CD8-positive, alpha-beta memory T cell (primary cell): ENCODE measurements at regions not wholly inside any gene's neighbourhood (a gene's known extent, or its start where the extent isn't known, plus 50 kb on each side); places are given as distances from the start of the nearest gene placed in this dataset.
"Not testable (repeated sequence)": the region's sequence is repeated elsewhere in the genome, so short reads cannot be mapped to it uniquely, and the experiment has no call there.

Experiments
- CTCF ChIA-PET: fragments of 350-600 bp; sonication (Branson Sonifier 250); formaldehyde crosslinking; loops from one replicate; lab custom pipeline; 2021; ENCODE audit warnings: antibody characterized with exemption; lab: Charles Lee
- POLR2A ChIA-PET: fragments of 350-600 bp; sonication (Branson Sonifier 250); formaldehyde crosslinking; loops from one replicate; lab custom pipeline; 2021; ENCODE audit warnings: antibody characterized with exemption; lab: Charles Lee
- DNase-seq, 5 donors: peaks; one replicate each; pipeline versions ENCODE4 v3.0.0 to v3.0.0-alpha.2; 2020 to 2022; ENCODE audit warnings: mixed read lengths in 1 of 5
- H3K27ac ChIP-seq: one replicate; pipeline ENCODE4 v1.7.0; 2013; ENCODE audit warnings: low read depth, mild to moderate bottlenecking, low read length, moderate library complexity
- H3K27me3 ChIP-seq: 2 replicates; pipeline ENCODE4 v1.7.0; 2013; ENCODE audit warnings: low read length, mild to moderate bottlenecking; ENCODE audit not compliant: insufficient read depth, poor library complexity, severe bottlenecking
- H3K36me3 ChIP-seq: 2 replicates; pipeline ENCODE4 v1.7.0; 2013; ENCODE audit warnings: mild to moderate bottlenecking, low read length, moderate library complexity; ENCODE audit not compliant: insufficient read depth
- H3K4me1 ChIP-seq: 2 replicates; pipeline ENCODE4 v1.7.0; 2013; ENCODE audit warnings: mild to moderate bottlenecking, low read length, moderate library complexity; ENCODE audit not compliant: insufficient read depth
- H3K4me3 ChIP-seq: 2 replicates; pipeline ENCODE4 v1.7.0; 2013; ENCODE audit warnings: mild to moderate bottlenecking, low read length
- H3K9me3 ChIP-seq: 2 replicates; pipeline ENCODE4 v1.7.0; 2013; ENCODE audit warnings: mild to moderate bottlenecking, low read length
- H3K27ac Mint-ChIP-seq, 8 donors: one replicate each; pipeline ENCODE4 v1.8.0; 2020 to 2021; ENCODE audit warnings: mixed read lengths in 8 of 8, mild to moderate bottlenecking in 6 of 8, inconsistent platforms in 3 of 8, moderate library complexity in 3 of 8
- H3K27me3 Mint-ChIP-seq, 2 donors: one replicate each; pipeline ENCODE4 v1.8.0; 2020 to 2021; ENCODE audit warnings: mixed read lengths in 2 of 2, mild to moderate bottlenecking in 1 of 2, moderate library complexity in 1 of 2
- H3K36me3 Mint-ChIP-seq, 3 donors: one replicate each; pipeline ENCODE4 v1.8.0; 2020 to 2021; ENCODE audit warnings: mixed read lengths in 3 of 3, inconsistent platforms in 1 of 3, mild to moderate bottlenecking in 1 of 3
- H3K4me1 Mint-ChIP-seq, 3 donors: one replicate each; pipeline ENCODE4 v1.8.0; 2020 to 2021; ENCODE audit warnings: mixed read lengths in 3 of 3, inconsistent platforms in 1 of 3, mild to moderate bottlenecking in 1 of 3
- H3K4me3 Mint-ChIP-seq, 7 donors: one replicate each; pipeline ENCODE4 v1.8.0; 2020 to 2021; ENCODE audit warnings: mixed read lengths in 7 of 7, mild to moderate bottlenecking in 6 of 7, moderate library complexity in 4 of 7, inconsistent platforms in 2 of 7
- H3K9me3 Mint-ChIP-seq, 5 donors: one replicate each; pipeline ENCODE4 v1.8.0; 2020 to 2022; ENCODE audit warnings: mixed read lengths in 5 of 5, mild to moderate bottlenecking in 3 of 5, moderate library complexity in 2 of 5, inconsistent platforms in 1 of 5

GRCh38 chr6:4259391-4259790, 124.0 kb upstream of the ECI2 start:
- CTCF ChIA-PET: no interaction called here
- Histone ChIP-seq H3K27ac (no peak overlapping the region), H3K36me3 (no peaks in the 10 kb centered on the region), H3K4me1 (no peaks in the 10 kb centered on the region), H3K4me3 (no peak overlapping the region), H3K9me3 (no peaks in the 10 kb centered on the region), H3K27me3 (no peaks in the 10 kb centered on the region)
- Mint-ChIP-seq H3K36me3 (no peaks in the 10 kb centered on the region), H3K27ac (no peak overlapping the region), H3K4me3 (no peak overlapping the region), H3K27me3 (peaks cover 3 to 8% of the 10 kb centered on the region in 2 donors), H3K4me1 (no peaks in the 10 kb centered on the region), H3K9me3 (no peaks in the 10 kb centered on the region)
- no peak for DNase-seq
- POLR2A ChIA-PET: no interaction called here

- H3K27me3 Mint-ChIP-seq: peaks cover 3 to 12% of the 10 kb centered on the region in 2 donors
Observed at GRCh38 chr6:4258733-4259132, 123.4 kb upstream of the ECI2 start.

GRCh38 chr6:4256969-4257368, 121.6 kb upstream of the ECI2 start:
- no peak for DNase-seq
- no peak overlapping the region for H3K4me3 Mint-ChIP-seq
- Histone ChIP-seq H3K27ac (no peak overlapping the region), H3K4me3 (no peak overlapping the region), H3K27me3 (no peaks in the 10 kb centered on the region), H3K4me1 (no peaks in the 10 kb centered on the region), H3K9me3 (no peaks in the 10 kb centered on the region), H3K36me3 (no peaks in the 10 kb centered on the region)
- CTCF ChIA-PET: no interaction called here
- no peaks in the 10 kb centered on the region for H3K36me3 Mint-ChIP-seq
- POLR2A ChIA-PET: no interaction called here
- H3K27ac Mint-ChIP-seq: no peak overlapping the region
- H3K9me3 Mint-ChIP-seq: peaks cover 0 to 1% (median 0%) of the 10 kb centered on the region in 5 donors
- H3K27me3 Mint-ChIP-seq: peaks cover 3 to 13% of the 10 kb centered on the region in 2 donors
- H3K4me1 Mint-ChIP-seq: no peaks in the 10 kb centered on the region

More at GRCh38 chr6:4258733-4259132, 123.4 kb upstream of the ECI2 start:
- Mint-ChIP-seq H3K9me3 (no peaks in the 10 kb centered on the region), H3K36me3 (no peaks in the 10 kb centered on the region), H3K4me1 (no peaks in the 10 kb centered on the region), H3K27ac (no peak overlapping the region), H3K4me3 (no peak overlapping the region)
- Histone ChIP-seq H3K4me1 (no peaks in the 10 kb centered on the region), H3K36me3 (no peaks in the 10 kb centered on the region), H3K27me3 (no peaks in the 10 kb centered on the region), H3K9me3 (no peaks in the 10 kb centered on the region), H3K4me3 (no peak overlapping the region), H3K27ac (no peak overlapping the region)
- ChIA-PET CTCF (no interaction called here), POLR2A (no interaction called here)
- no peak for DNase-seq

- no peaks in the 10 kb centered on the region for H3K4me1 ChIP-seq
- Mint-ChIP-seq H3K27me3 (peaks cover 12 to 30% of the 10 kb centered on the region in 2 donors), H3K27ac (no peak overlapping the region), H3K9me3 (peaks cover 0 to 1% (median 0%) of the 10 kb centered on the region in 5 donors), H3K36me3 (no peaks in the 10 kb centered on the region), H3K4me1 (no peaks in the 10 kb centered on the region), H3K4me3 (no peak overlapping the region)
- H3K36me3 ChIP-seq: no peaks in the 10 kb centered on the region
- H3K27me3 ChIP-seq: no peaks in the 10 kb centered on the region
- no peak overlapping the region for H3K4me3 ChIP-seq
- H3K9me3 ChIP-seq: peaks cover 3% of the 10 kb centered on the region
- DNase-seq: no peak
- no peak overlapping the region for H3K27ac ChIP-seq
- ChIA-PET POLR2A (no interaction called here), CTCF (no interaction called here)
Observed at GRCh38 chr6:4253604-4254231, 118.3 kb upstream of the ECI2 start.

- POLR2A ChIA-PET, H3K9me3 Mint-ChIP-seq, DNase-seq, H3K9me3 ChIP-seq, H3K4me3 Mint-ChIP-seq, H3K27ac ChIP-seq, H3K4me1 ChIP-seq, H3K4me1 Mint-ChIP-seq, H3K36me3 ChIP-seq, H3K27ac Mint-ChIP-seq, CTCF ChIA-PET, H3K36me3 Mint-ChIP-seq, H3K4me3 ChIP-seq, H3K27me3 ChIP-seq: not testable (repeated sequence)
- H3K27me3 Mint-ChIP-seq: peaks cover 16 to 35% of the 10 kb centered on the region in 2 donors
Observed at GRCh38 chr6:4252445-4252844, 117.1 kb upstream of the ECI2 start.

GRCh38 chr6:4250645-4251044, 115.3 kb upstream of the ECI2 start:
- Histone ChIP-seq H3K27me3 (no peaks in the 10 kb centered on the region), H3K4me1 (no peaks in the 10 kb centered on the region), H3K36me3 (no peaks in the 10 kb centered on the region), H3K4me3 (no peak overlapping the region), H3K9me3 (peaks cover 3% of the 10 kb centered on the region), H3K27ac (no peak overlapping the region)
- Mint-ChIP-seq H3K9me3 (peaks cover 0 to 10% (median 5%) of the 10 kb centered on the region in 5 donors), H3K27ac (no peak overlapping the region), H3K4me1 (no peaks in the 10 kb centered on the region), H3K27me3 (peaks cover 13 to 35% of the 10 kb centered on the region in 2 donors), H3K36me3 (peaks cover 0 to 5% (median 0%) of the 10 kb centered on the region in 3 donors), H3K4me3 (no peak overlapping the region)
- ChIA-PET POLR2A (no interaction called here), CTCF (no interaction called here)
- no peak for DNase-seq

GRCh38 chr6:4243832-4244231, 108.5 kb upstream of the ECI2 start:
- H3K36me3 Mint-ChIP-seq, H3K27me3 Mint-ChIP-seq, H3K4me1 ChIP-seq, POLR2A ChIA-PET, H3K4me3 Mint-ChIP-seq, H3K27me3 ChIP-seq, DNase-seq, H3K4me3 ChIP-seq, H3K27ac ChIP-seq, H3K27ac Mint-ChIP-seq, H3K36me3 ChIP-seq, H3K9me3 ChIP-seq, H3K4me1 Mint-ChIP-seq, CTCF ChIA-PET: not testable (repeated sequence)
- peaks cover 3 to 27% (median 7%) of the 10 kb centered on the region in 5 donors for H3K9me3 Mint-ChIP-seq

- Histone ChIP-seq H3K4me1 (no peaks in the 10 kb centered on the region), H3K27me3 (no peaks in the 10 kb centered on the region), H3K4me3 (no peak overlapping the region), H3K36me3 (no peaks in the 10 kb centered on the region), H3K9me3 (no peaks in the 10 kb centered on the region), H3K27ac (no peak overlapping the region)
- no peaks in the 10 kb centered on the region for H3K4me1 Mint-ChIP-seq
- peaks cover 4% of the 10 kb centered on the region in 2 donors for H3K27me3 Mint-ChIP-seq
- DNase-seq: no peak
- H3K4me3 Mint-ChIP-seq: no peak overlapping the region
- ChIA-PET POLR2A (no interaction called here), CTCF (no interaction called here)
- no peak overlapping the region for H3K27ac Mint-ChIP-seq
- peaks cover 2 to 26% (median 3%) of the 10 kb centered on the region in 5 donors for H3K9me3 Mint-ChIP-seq
- H3K36me3 Mint-ChIP-seq: peaks cover 0 to 2% (median 0%) of the 10 kb centered on the region in 3 donors
Observed at GRCh38 chr6:4243237-4243636, 107.9 kb upstream of the ECI2 start.
